ENCODE measurements at regions not wholly inside any gene's neighbourhood (a gene's known extent, or its start where the extent isn't known, plus 50 kb on each side); places are given as distances from the start of the nearest gene placed in this dataset.

DNA sequence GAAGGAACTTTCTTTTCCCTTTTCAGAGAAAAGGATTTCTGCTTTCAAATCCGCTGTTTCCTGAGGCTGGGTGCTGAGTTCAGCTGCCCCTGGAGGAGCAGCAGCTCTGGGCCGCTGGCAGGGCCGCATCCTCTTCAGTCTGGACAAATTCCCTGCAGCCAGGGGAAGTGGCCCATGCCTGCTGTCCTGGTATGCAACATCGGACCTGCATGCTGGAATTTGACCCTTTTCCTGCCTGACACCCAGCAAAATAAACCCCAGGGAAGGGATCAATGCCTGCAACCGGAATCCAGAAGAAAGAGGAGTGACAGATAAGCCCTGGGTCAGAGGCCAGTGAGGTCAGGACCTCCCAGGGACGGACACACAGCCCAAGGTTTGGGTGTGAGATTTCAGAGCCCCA lies 54.1 kb upstream of the LINC01488 start:
- Histone ChIP-seq H3K9me3 (peaks cover 0 to 12% (median 6%) of the 10 kb centered on the region in 4 donors), H3K4me1 (no peaks in the 10 kb centered on the region), H3K27me3 (no peaks in the 10 kb centered on the region), H3K27ac (no peak overlapping the region), H3K4me3 (no peak overlapping the region), H3K36me3 (no peaks in the 10 kb centered on the region)
- TF ChIP-seq POLR2AphosphoS5 (IDR thresholded peaks at IDR 0.05) (no peak), POLR2A (IDR thresholded peaks at IDR 0.05) (no peak), EP300 (IDR thresholded peaks at IDR 0.05) (no peak)
- TF ChIP-seq, protein P1, sequence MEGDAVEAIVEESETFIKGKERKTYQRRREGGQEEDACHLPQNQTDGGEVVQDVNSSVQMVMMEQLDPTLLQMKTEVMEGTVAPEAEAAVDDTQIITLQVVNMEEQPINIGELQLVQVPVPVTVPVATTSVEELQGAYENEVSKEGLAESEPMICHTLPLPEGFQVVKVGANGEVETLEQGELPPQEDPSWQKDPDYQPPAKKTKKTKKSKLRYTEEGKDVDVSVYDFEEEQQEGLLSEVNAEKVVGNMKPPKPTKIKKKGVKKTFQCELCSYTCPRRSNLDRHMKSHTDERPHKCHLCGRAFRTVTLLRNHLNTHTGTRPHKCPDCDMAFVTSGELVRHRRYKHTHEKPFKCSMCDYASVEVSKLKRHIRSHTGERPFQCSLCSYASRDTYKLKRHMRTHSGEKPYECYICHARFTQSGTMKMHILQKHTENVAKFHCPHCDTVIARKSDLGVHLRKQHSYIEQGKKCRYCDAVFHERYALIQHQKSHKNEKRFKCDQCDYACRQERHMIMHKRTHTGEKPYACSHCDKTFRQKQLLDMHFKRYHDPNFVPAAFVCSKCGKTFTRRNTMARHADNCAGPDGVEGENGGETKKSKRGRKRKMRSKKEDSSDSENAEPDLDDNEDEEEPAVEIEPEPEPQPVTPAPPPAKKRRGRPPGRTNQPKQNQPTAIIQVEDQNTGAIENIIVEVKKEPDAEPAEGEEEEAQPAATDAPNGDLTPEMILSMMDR (IDR thresholded peaks at IDR 0.05) = no peak
- intact Hi-C loops (cut with DNase I) = no loop called here
- 48 to 68% methylated on average over 6 of the region's 6 CpGs for WGBS, 2 donors
- DNase-seq = peak; percentile 61

DNA sequence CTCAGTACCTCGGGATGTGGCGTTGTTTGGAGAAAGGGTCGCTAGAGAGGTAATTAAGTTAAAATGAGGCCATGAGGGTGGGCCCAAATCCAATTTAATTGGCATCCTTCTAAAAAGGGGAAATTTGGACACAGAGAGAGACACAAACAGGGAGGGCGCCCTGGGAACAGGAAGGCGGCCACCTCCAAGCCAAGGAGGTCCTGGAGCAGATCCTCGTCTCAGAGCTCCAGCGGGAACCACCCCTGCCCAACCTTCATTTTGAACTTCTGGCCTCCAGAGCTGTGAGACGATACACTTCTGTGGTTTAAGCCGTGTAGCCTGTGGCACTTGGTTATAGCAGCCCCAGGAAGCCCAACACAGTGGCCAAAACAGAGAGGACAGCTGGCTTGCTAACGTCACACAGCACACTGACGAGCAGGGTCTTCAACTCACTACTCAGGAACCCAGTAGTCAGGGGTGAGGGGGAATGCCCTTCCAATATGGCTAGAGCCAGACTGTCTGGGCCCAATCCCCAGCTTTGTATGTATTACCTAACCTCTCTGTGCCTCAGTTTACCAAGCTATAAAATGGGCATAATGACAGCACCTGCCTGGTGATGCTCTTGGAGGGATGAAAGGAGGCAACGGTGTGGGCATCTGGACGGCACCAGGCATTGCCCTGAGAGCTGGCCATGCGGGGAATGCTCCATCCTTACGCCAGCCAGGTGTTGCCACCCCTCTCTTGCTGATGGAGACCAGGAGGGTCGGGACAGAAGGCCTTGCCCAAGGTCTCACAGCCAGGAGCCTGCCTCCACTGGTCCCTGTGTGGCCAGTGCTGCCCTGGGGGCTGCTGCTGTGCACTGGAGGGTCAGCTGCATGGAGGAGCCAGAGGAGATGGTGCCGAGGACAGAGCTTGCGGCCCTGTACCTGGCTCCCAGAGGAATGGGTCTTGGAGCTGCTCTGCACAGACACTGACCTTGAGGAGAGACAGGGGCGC lies 53.3 kb upstream of the LINC01488 start:
- WGBS, 2 donors = 82 to 89% methylated on average over 19 of the region's 19 CpGs
- no peaks in the 10 kb centered on the region for H3K36me3 ChIP-seq
- H3K27ac ChIP-seq = no peak overlapping the region
- intact Hi-C loops (cut with DNase I) = no loop called here
- TF ChIP-seq, protein P1 (IDR thresholded peaks at IDR 0.05) = no peak
- TF ChIP-seq POLR2AphosphoS5 (IDR thresholded peaks at IDR 0.05) (no peak), POLR2A (IDR thresholded peaks at IDR 0.05) (no peak), EP300 (IDR thresholded peaks at IDR 0.05) (no peak)
- DNase-seq = peak; percentile 40
- H3K9me3 ChIP-seq = peaks cover 0 to 12% (median 6%) of the 10 kb centered on the region in 4 donors
- no peaks in the 10 kb centered on the region for H3K4me1 ChIP-seq
- no peak overlapping the region for H3K4me3 ChIP-seq
- no peaks in the 10 kb centered on the region for H3K27me3 ChIP-seq

DNA sequence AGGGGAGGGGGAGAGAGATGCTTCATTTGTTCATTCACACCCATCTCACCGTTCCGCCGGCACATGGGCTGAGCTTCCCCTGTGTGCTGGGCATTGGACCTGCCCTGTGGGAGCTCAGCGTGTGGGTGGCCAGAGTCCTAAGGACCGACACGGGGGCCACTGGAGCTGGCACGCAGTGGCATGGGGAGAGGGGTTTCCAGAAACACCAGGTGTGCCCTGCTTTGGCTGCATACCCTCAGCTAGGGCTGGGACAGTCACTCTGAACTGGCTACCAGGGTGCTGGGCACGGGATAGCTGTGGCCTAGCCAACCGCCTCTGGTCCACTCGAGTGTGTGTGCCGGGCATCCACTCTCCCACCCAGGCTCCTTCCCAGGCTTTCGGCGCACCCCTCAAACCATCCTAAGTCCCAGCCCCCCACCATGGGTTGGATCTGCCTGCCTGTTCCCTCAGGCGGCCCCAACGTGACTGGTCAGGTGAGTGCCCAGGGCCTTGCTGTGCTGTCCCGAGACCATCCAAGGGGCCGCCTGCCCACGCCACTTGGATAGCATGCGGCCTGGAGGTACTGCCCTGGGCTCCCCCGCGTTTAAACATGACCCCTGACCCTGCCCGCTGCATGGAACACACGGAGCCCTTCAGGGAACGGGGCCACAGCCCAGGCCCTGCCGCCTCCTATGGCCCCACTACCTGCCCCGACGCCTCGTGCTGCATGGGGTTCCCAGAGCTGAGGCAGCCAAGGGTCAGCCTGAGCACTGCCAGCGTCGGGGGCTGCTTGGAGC lies 51.6 kb upstream of the LINC01488 start:
- Histone ChIP-seq H3K4me1 (no peaks in the 10 kb centered on the region), H3K36me3 (no peaks in the 10 kb centered on the region), H3K4me3 (no peak overlapping the region), H3K27ac (no peak overlapping the region), H3K9me3 (peaks cover 0 to 6% (median 3%) of the 10 kb centered on the region in 4 donors), H3K27me3 (no peaks in the 10 kb centered on the region)
- intact Hi-C loops (cut with DNase I) = no loop called here
- TF ChIP-seq POLR2A (IDR thresholded peaks at IDR 0.05) = no peak
- TF ChIP-seq, protein P1 (IDR thresholded peaks at IDR 0.05) = no peak
- no peak for TF ChIP-seq EP300 (IDR thresholded peaks at IDR 0.05)
- no peak for TF ChIP-seq POLR2AphosphoS5 (IDR thresholded peaks at IDR 0.05)
- WGBS, 2 donors = 94% methylated on average over 30 of the region's 30 CpGs
- peak; percentile 58 for DNase-seq

DNA sequence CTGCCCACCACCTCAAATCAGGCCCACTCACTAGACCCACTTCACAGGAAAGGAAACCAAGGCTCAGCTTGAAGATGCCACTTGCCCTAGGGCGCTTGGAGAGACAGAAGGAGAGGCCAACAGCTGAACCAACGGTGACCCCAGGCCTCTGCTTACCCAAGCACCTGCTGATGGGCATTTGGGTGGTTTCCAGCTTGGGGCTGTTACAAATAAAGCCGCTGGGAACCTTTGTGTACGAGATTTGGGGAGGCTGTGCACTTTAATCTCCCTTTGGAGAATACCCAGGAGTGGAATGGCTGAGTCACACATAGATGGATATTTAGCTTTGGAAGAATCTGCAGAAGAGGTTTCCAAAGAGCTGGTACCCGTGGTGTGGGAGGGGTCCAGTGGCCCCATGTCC lies 50.9 kb upstream of the LINC01488 start:
- no peaks in the 10 kb centered on the region for H3K4me1 ChIP-seq
- 71 to 76% methylated on average over 5 of the region's 5 CpGs for WGBS, 2 donors
- H3K4me3 ChIP-seq = no peak overlapping the region
- no peaks in the 10 kb centered on the region for H3K9me3 ChIP-seq
- TF ChIP-seq POLR2AphosphoS5 (IDR thresholded peaks at IDR 0.05) = no peak
- no peak for TF ChIP-seq EP300 (IDR thresholded peaks at IDR 0.05)
- no peak for TF ChIP-seq POLR2A (IDR thresholded peaks at IDR 0.05)
- TF ChIP-seq, protein P1 (IDR thresholded peaks at IDR 0.05) = no peak
- no peaks in the 10 kb centered on the region for H3K27me3 ChIP-seq
- intact Hi-C loops (cut with DNase I) = no loop called here
- H3K36me3 ChIP-seq = no peaks in the 10 kb centered on the region
- H3K27ac ChIP-seq = no peak overlapping the region
- peak; percentile 37 for DNase-seq

Data from sigmoid colon (tissue), 6 donors.